PC-9 (cell line): ENCODE measurements at regions not wholly inside any gene's neighbourhood (a gene's known extent, or its start where the extent isn't known, plus 50 kb on each side); places are given as distances from the start of the nearest gene placed in this dataset.

Experiments
- EZH2 ChIP-seq: fragments of 200-600 bp; sonication (generic); IDR thresholded peaks from 2 replicates; pipeline ENCODE4 v1.8.0; 2017; ENCODE audit warnings: antibody characterized with exemption, low read depth
- TF ChIP-seq, protein P1 (sequence below): fragments of 200-600 bp; sonication (generic); conservative IDR thresholded peaks from 2 replicates; pipeline ENCODE4 v1.6.1; 2017; ENCODE audit warnings: mixed run types, antibody characterized with exemption, mild to moderate bottlenecking, moderate library complexity

DNA sequence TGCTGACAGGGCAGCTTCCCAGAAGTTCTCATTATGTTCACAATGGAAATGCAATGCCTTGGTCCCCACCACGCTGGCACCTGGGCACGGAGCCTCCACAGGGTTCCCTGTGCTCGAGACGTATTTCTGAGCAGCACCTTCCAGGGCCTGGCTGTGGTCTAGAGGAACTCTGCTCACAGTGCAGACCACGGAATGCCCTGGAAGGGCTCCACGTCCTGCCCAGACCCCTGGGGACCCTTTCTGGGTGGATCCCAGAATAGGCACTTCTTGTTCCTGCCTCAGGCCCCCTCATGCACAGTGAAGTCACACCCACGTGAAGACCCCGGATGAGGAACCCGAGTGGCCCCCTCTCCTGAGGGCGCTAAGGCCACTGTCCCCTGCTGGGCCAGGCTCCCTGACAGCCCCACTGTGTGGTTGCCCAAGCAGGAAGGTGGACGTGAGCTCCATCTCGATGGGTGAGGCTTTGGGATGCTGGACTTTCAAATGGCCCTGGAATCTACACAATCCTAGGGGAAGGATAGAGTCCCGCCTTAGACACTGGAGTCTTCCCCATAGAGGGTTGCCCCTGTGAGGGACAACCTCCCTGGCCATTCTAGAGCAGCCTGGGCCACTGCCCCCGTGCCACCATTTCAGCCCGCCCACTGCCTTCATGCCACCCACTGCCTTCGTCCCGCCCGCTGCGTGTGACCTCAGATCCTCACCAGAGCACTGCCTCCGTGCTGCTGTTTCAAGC is 1106.8 kb downstream of the BRD1 start:
- TF ChIP-seq, protein P1, sequence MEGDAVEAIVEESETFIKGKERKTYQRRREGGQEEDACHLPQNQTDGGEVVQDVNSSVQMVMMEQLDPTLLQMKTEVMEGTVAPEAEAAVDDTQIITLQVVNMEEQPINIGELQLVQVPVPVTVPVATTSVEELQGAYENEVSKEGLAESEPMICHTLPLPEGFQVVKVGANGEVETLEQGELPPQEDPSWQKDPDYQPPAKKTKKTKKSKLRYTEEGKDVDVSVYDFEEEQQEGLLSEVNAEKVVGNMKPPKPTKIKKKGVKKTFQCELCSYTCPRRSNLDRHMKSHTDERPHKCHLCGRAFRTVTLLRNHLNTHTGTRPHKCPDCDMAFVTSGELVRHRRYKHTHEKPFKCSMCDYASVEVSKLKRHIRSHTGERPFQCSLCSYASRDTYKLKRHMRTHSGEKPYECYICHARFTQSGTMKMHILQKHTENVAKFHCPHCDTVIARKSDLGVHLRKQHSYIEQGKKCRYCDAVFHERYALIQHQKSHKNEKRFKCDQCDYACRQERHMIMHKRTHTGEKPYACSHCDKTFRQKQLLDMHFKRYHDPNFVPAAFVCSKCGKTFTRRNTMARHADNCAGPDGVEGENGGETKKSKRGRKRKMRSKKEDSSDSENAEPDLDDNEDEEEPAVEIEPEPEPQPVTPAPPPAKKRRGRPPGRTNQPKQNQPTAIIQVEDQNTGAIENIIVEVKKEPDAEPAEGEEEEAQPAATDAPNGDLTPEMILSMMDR = no peak
- no peak for TF ChIP-seq EZH2
